ENCODE measurements at regions not wholly inside any gene's neighbourhood (a gene's known extent, or its start where the extent isn't known, plus 50 kb on each side); places are given as distances from the start of the nearest gene placed in this dataset.

DNA sequence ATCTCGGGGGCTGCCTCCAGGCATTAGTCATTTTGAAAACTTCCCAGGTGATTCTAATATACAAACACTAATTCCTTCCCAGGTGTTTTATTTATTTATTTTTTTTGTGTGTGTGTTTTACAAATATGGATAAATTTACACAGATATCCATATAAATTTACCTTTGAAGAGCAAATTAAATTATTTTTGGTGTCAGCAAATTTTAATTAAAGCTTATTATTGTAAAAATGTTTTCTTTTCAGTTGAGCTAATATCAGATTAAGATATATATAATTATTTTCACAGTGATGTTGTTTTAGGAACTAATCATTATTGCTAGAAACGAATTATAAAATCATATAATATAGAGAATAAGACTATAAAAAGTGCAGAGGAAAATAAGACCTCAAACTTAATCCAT lies 62.0 kb upstream of the FREM3 start:
- WGBS (ENCODE audit: insufficient coverage), result no CpG with 5 or more reads among the region's 2 CpGs
- TF ChIP-seq CTCF (IDR thresholded peaks at IDR 0.05), result no peak
- H3K27ac ChIP-seq (ENCODE audit: low read depth in 1 of 2, low read length in 2 of 2), result no peak overlapping the region
- H3K4me3 ChIP-seq (replicated peaks in 1 of 3; ENCODE audit: low read depth in 2 of 3, low read length in 3 of 3), result no peak overlapping the region
- DNase-seq, result no peak
- no peaks in the 10 kb centered on the region for H3K9me3 ChIP-seq (replicated peaks in 1 of 2; ENCODE audit: control insufficient read depth in 1 of 2, insufficient read depth in 1 of 2, low read length in 2 of 2)
- H3K9me3 Mint-ChIP-seq, result peaks cover 0 to 5% (median 0%) of the 10 kb centered on the region in 7 donors
- H4K20me1 ChIP-seq (ENCODE audit: insufficient read depth, low read length), result no peaks in the 10 kb centered on the region
- H3K27ac Mint-ChIP-seq, result no peak overlapping the region
- no peaks in the 10 kb centered on the region for H3K36me3 ChIP-seq (replicated peaks in 1 of 2; ENCODE audit: control insufficient read depth in 1 of 2, insufficient read depth in 2 of 2, low read length in 2 of 2)
- no peaks in the 10 kb centered on the region for H3K4me1 Mint-ChIP-seq
- no peaks in the 10 kb centered on the region for H3K79me2 ChIP-seq (ENCODE audit: insufficient read depth, low read length)
- no peaks in the 10 kb centered on the region for H3K36me3 Mint-ChIP-seq
- no peak overlapping the region for H3K9ac ChIP-seq (ENCODE audit: insufficient read depth, low read length, poor library complexity, severe bottlenecking)
- no peaks in the 10 kb centered on the region for H3K27me3 ChIP-seq (ENCODE audit: control insufficient read depth in 2 of 2, insufficient read depth in 2 of 2, low read length in 2 of 2)
- no peaks in the 10 kb centered on the region for H3K4me1 ChIP-seq (ENCODE audit: control insufficient read depth in 1 of 2, insufficient read depth in 2 of 2, low read length in 2 of 2)
- intact Hi-C loops (cut with micrococcal nuclease), result no loop called here
- H3K4me2 ChIP-seq (replicated peaks; ENCODE audit: extremely low read depth, low read length, poor library complexity, severe bottlenecking), result no peak overlapping the region
- no peak overlapping the region for H2AFZ ChIP-seq (ENCODE audit: insufficient read depth, low read depth, low read length, poor library complexity, severe bottlenecking)
- H3K27me3 Mint-ChIP-seq (ENCODE audit: low read depth in 3 of 3), result no peaks in the 10 kb centered on the region
- H3K4me3 Mint-ChIP-seq, result no peak overlapping the region

Measured in CD14-positive monocyte (primary cell).